ENCODE measurements at regions not wholly inside any gene's neighbourhood (a gene's known extent, or its start where the extent isn't known, plus 50 kb on each side); places are given as distances from the start of the nearest gene placed in this dataset.

DNA sequence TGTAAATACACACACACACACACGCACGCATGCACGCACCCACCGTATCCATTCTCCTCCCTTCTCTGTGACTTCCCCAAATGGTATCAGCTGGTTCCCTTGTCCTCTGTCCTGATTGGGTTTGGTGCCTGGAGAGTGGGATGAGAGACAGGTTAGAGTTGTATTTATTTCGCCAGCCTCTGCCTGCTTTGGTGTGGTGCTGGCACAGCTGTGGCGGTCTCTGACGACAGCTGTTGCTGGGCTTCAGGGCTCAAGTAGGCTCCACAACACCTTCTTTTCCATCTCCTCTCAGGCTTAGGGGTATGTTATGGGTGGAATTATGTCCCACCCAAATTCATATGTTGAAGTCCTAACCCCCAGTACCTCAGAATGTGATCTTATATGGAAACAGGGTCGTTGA, 94.9 kb upstream of the ITGA6 start:
- Histone ChIP-seq H3K4me2 (no peak overlapping the region), H3K27ac (no peak overlapping the region), H3K36me3 (replicated peaks; ENCODE audit: insufficient read depth, low read depth) (no peaks in the 10 kb centered on the region), H3K9me3 (ENCODE audit: low read depth) (no peaks in the 10 kb centered on the region), H3K79me2 (no peaks in the 10 kb centered on the region), H3K4me3 (no peak overlapping the region), H3K27me3 (no peaks in the 10 kb centered on the region), H4K20me1 (ENCODE audit: insufficient read depth, poor library complexity, severe bottlenecking) (no peaks in the 10 kb centered on the region), H2AFZ (no peak overlapping the region), H3K4me1 (ENCODE audit: insufficient read depth) (peaks cover 3% of the 10 kb centered on the region), H3K9me2 (replicated peaks; ENCODE audit: insufficient read depth) (no peaks in the 10 kb centered on the region)
- TF ChIP-seq EZH2 (IDR thresholded peaks at IDR 0.05; ENCODE audit: borderline replicate concordance): no peak
- TF ChIP-seq, protein P1, sequence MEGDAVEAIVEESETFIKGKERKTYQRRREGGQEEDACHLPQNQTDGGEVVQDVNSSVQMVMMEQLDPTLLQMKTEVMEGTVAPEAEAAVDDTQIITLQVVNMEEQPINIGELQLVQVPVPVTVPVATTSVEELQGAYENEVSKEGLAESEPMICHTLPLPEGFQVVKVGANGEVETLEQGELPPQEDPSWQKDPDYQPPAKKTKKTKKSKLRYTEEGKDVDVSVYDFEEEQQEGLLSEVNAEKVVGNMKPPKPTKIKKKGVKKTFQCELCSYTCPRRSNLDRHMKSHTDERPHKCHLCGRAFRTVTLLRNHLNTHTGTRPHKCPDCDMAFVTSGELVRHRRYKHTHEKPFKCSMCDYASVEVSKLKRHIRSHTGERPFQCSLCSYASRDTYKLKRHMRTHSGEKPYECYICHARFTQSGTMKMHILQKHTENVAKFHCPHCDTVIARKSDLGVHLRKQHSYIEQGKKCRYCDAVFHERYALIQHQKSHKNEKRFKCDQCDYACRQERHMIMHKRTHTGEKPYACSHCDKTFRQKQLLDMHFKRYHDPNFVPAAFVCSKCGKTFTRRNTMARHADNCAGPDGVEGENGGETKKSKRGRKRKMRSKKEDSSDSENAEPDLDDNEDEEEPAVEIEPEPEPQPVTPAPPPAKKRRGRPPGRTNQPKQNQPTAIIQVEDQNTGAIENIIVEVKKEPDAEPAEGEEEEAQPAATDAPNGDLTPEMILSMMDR (IDR thresholded peaks at IDR 0.05; ENCODE audit: poor library complexity): no peak
- no peak for TF ChIP-seq EZH2phosphoT487 (IDR thresholded peaks at IDR 0.05; ENCODE audit: low read depth, severe bottlenecking, unreplicated experiment)
- WGBS (ENCODE audit: low lambda C conversion rate, missing lambda C conversion rate): 79% methylated on average over 8 of the region's 8 CpGs
- DNase-seq (ENCODE audit: low spot score): no peak

- no peaks in the 10 kb centered on the region for H3K79me2 ChIP-seq
- WGBS (ENCODE audit: low lambda C conversion rate, missing lambda C conversion rate): 90% methylated on average over 5 of the region's 5 CpGs
- TF ChIP-seq EZH2phosphoT487 (IDR thresholded peaks at IDR 0.05; ENCODE audit: low read depth, severe bottlenecking, unreplicated experiment) (no peak), EZH2 (IDR thresholded peaks at IDR 0.05; ENCODE audit: borderline replicate concordance) (no peak)
- TF ChIP-seq, protein P1 (IDR thresholded peaks at IDR 0.05; ENCODE audit: poor library complexity): no peak
- no peaks in the 10 kb centered on the region for H3K36me3 ChIP-seq (replicated peaks; ENCODE audit: insufficient read depth, low read depth)
- H2AFZ ChIP-seq: no peak overlapping the region
- no peak for DNase-seq (ENCODE audit: low spot score)
- H3K27me3 ChIP-seq: no peaks in the 10 kb centered on the region
- H3K9me3 ChIP-seq (ENCODE audit: low read depth): no peaks in the 10 kb centered on the region
- no peak overlapping the region for H3K4me2 ChIP-seq
- H3K9me2 ChIP-seq (replicated peaks; ENCODE audit: insufficient read depth): no peaks in the 10 kb centered on the region
- H3K27ac ChIP-seq: no peak overlapping the region
- H4K20me1 ChIP-seq (ENCODE audit: insufficient read depth, poor library complexity, severe bottlenecking): no peaks in the 10 kb centered on the region
- no peak overlapping the region for H3K4me3 ChIP-seq
- peaks cover 3% of the 10 kb centered on the region for H3K4me1 ChIP-seq (ENCODE audit: insufficient read depth)
Measured at GRCh38 chr2:172333235-172333977, 94.0 kb upstream of the ITGA6 start.

DNA sequence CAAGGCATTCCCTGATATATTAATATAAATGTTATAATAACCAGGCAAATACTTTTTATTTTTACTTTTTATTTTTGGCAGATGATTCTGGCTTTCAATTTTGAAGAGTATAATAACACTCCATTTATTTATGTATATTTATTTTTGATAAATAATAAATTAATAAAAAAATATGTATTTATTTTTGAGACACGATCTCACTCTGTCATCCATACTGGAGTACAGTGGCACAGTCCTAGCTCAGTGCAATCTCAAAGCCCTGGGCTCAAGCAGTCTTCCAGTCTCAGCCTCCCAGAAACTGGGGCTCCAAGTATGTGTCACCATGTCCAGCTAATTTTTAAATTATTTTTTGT, 93.4 kb upstream of the ITGA6 start:
- TF ChIP-seq, protein P1 (IDR thresholded peaks at IDR 0.05; ENCODE audit: poor library complexity): no peak
- TF ChIP-seq EZH2 (IDR thresholded peaks at IDR 0.05; ENCODE audit: borderline replicate concordance) (no peak), EZH2phosphoT487 (IDR thresholded peaks at IDR 0.05; ENCODE audit: low read depth, severe bottlenecking, unreplicated experiment) (no peak)
- Histone ChIP-seq H3K4me2 (no peak overlapping the region), H3K9me2 (replicated peaks; ENCODE audit: insufficient read depth) (no peaks in the 10 kb centered on the region), H4K20me1 (ENCODE audit: insufficient read depth, poor library complexity, severe bottlenecking) (no peaks in the 10 kb centered on the region), H3K9me3 (ENCODE audit: low read depth) (no peaks in the 10 kb centered on the region), H2AFZ (no peak overlapping the region), H3K27ac (no peak overlapping the region), H3K4me1 (ENCODE audit: insufficient read depth) (peaks cover 3% of the 10 kb centered on the region), H3K36me3 (replicated peaks; ENCODE audit: insufficient read depth, low read depth) (no peaks in the 10 kb centered on the region), H3K79me2 (no peaks in the 10 kb centered on the region), H3K27me3 (no peaks in the 10 kb centered on the region), H3K4me3 (no peak overlapping the region)
- no peak for DNase-seq (ENCODE audit: low spot score)
- 97% methylated on average over 1 of the region's 1 CpG for WGBS (ENCODE audit: low lambda C conversion rate, missing lambda C conversion rate)
